Spinal cord (tissue), 9 donors: ENCODE measurements at regions not wholly inside any gene's neighbourhood (a gene's known extent, or its start where the extent isn't known, plus 50 kb on each side); places are given as distances from the start of the nearest gene placed in this dataset.
A peak's percentile ranks its signal among the peaks of the same experiment; 100 is the strongest.

Experiments
- DNase-seq, 6 donors: peaks; one replicate each; pipeline versions ENCODE4 v3.0.0 to v3.0.0-alpha.2; 2013 to 2015; ENCODE audit warnings: low spot score in 6 of 6, low read depth in 4 of 6
- H3K27ac ChIP-seq: one replicate; pipeline ENCODE4 v1.5.1; 2013; ENCODE audit warnings: low read depth, low read length, control low read depth
- H3K27me3 ChIP-seq: one replicate; pipeline ENCODE4 v1.6.1; 2013; ENCODE audit warnings: low read length; ENCODE audit not compliant: control insufficient read depth, insufficient read depth
- H3K36me3 ChIP-seq: one replicate; pipeline ENCODE4 v1.6.1; 2013; ENCODE audit warnings: low read length; ENCODE audit not compliant: control insufficient read depth, insufficient read depth
- H3K4me1 ChIP-seq: one replicate; pipeline ENCODE4 v1.6.1; 2013; ENCODE audit warnings: low read length; ENCODE audit not compliant: control insufficient read depth, insufficient read depth
- H3K4me3 ChIP-seq: one replicate; pipeline ENCODE4 v1.5.1; 2013; ENCODE audit warnings: low read depth, low read length, control low read depth
- H3K9me3 ChIP-seq: one replicate; pipeline ENCODE4 v1.6.1; 2013; ENCODE audit warnings: low read length; ENCODE audit not compliant: control insufficient read depth, insufficient read depth
- WGBS: methylation state at CpG from one replicate; pipeline ENCODE4 v1.1.5; 2013; ENCODE audit warnings: missing lambda C conversion rate; ENCODE audit not compliant: insufficient coverage; 5-methylcytosine and 5-hydroxymethylcytosine counted together
- donor health status: healthy.

- Histone ChIP-seq H3K9me3 (no peaks in the 10 kb centered on the region), H3K4me1 (no peaks in the 10 kb centered on the region), H3K36me3 (no peaks in the 10 kb centered on the region), H3K4me3 (no peak overlapping the region), H3K27me3 (no peaks in the 10 kb centered on the region), H3K27ac (no peak overlapping the region)
- no peak for DNase-seq
- WGBS = 81% methylated on average over 8 of the region's 8 CpGs
These were observed 355.3 kb downstream of the TCERG1L start for GRCh38 chr10:130956251-130956650.

DNA sequence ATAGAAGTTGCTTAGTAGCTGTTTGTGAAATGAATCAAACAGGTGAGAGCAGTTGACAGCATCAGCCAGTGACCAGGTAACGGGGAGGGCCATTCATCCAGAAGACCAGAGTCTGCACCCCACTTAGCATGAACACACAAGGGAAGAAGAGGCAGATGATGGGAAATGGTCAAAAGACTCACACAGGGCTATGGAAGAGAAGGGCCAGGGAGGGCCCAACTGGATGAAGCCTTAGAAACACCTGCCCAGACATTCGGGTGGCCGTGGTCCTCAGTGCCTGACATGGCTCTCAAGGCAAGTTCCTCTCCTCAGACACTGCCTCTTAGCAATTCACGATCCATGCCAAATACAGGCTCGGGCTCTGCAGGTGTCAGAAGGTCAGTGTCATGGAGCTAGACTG is 354.1 kb downstream of the TCERG1L start:
- H3K27me3 ChIP-seq = no peaks in the 10 kb centered on the region
- no peaks in the 10 kb centered on the region for H3K4me1 ChIP-seq
- no peak overlapping the region for H3K4me3 ChIP-seq
- no peaks in the 10 kb centered on the region for H3K36me3 ChIP-seq
- DNase-seq = no peak
- WGBS = 53% methylated on average over 3 of the region's 5 CpGs
- H3K27ac ChIP-seq = no peak overlapping the region
- no peaks in the 10 kb centered on the region for H3K9me3 ChIP-seq

GRCh38 chr10:130958003-130958402 is 353.5 kb downstream of the TCERG1L start:
- peak in 1 of 6 donors; percentile 61 for DNase-seq
- no peaks in the 10 kb centered on the region for H3K4me1 ChIP-seq
- 55% methylated on average over 4 of the region's 6 CpGs for WGBS
- no peaks in the 10 kb centered on the region for H3K27me3 ChIP-seq
- H3K27ac ChIP-seq = no peak overlapping the region
- H3K36me3 ChIP-seq = no peaks in the 10 kb centered on the region
- no peaks in the 10 kb centered on the region for H3K9me3 ChIP-seq
- H3K4me3 ChIP-seq = no peak overlapping the region

GRCh38 chr10:130958981-130959751 is 352.4 kb downstream of the TCERG1L start:
- WGBS = 94% methylated on average over 16 of the region's 16 CpGs
- Histone ChIP-seq H3K27ac (no peak overlapping the region), H3K27me3 (no peaks in the 10 kb centered on the region), H3K36me3 (no peaks in the 10 kb centered on the region), H3K4me3 (no peak overlapping the region), H3K4me1 (no peaks in the 10 kb centered on the region), H3K9me3 (no peaks in the 10 kb centered on the region)
- DNase-seq = no peak

DNA sequence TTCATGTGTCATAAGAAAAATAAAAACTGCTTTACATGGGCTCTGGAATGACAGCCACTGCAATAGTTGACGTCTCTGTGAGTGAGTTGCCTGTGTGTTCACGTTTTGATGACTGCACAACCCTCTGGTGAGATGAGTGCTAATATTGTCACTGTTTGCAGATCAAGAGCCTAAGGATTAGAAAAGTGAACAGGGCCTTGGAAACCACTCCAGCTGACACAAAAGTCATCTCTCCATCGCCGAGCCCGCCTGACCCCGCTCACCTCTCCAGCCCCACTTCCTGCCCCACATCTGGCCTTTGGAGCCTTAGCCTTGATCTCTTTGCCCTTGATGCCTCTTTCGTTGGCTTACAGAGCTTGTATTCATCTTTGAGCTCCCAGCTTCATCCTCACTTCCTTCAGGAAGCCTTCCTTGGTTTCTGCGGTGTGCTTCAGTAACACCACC is 351.7 kb downstream of the TCERG1L start:
- no peak for DNase-seq
- H3K27me3 ChIP-seq = no peaks in the 10 kb centered on the region
- no peaks in the 10 kb centered on the region for H3K36me3 ChIP-seq
- H3K4me3 ChIP-seq = no peak overlapping the region
- no peak overlapping the region for H3K27ac ChIP-seq
- 89% methylated on average over 7 of the region's 8 CpGs for WGBS
- no peaks in the 10 kb centered on the region for H3K9me3 ChIP-seq
- no peaks in the 10 kb centered on the region for H3K4me1 ChIP-seq

- no peak for DNase-seq
- Histone ChIP-seq H3K27ac (no peak overlapping the region), H3K4me1 (no peaks in the 10 kb centered on the region), H3K9me3 (no peaks in the 10 kb centered on the region), H3K27me3 (no peaks in the 10 kb centered on the region), H3K36me3 (no peaks in the 10 kb centered on the region), H3K4me3 (no peak overlapping the region)
- 96% methylated on average over 8 of the region's 8 CpGs for WGBS
These were observed 351.0 kb downstream of the TCERG1L start for GRCh38 chr10:130960531-130960930.

DNA sequence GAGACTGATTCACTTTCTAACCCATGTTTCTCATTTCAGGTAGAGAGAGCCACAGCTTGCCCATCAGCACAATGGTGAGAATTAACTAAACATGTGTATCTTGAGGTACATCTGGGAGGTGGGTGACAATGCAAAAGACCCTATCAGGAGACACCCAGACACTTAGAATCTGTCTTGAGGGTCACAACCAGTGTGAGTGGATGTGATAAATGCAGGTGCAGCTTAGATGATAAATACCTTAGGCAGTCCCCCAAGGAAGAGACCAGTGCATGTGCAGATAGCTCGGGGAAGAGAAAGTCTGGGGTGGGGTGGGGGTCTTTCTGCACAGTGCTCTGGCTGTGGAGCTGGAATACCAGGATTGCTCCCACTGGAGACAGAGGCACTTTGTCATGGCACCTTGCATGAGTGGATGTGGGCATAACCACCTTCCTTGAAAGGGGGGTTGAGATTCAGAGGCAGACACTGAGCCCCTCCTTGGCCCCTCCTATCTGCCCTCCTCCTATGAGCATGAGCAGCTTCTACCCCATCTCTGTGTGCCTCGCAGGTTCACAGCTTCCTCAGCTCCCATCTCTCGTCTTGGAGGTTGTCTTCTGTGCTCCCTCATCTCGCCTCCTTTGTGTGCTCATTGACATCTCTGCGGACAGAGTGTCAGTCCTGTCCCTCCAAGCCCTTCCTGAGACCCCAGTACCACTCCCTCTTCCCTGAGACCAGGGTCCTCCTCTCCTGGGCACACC is 349.8 kb downstream of the TCERG1L start:
- Histone ChIP-seq H3K27ac (no peak overlapping the region), H3K27me3 (no peaks in the 10 kb centered on the region), H3K4me3 (no peak overlapping the region), H3K4me1 (no peaks in the 10 kb centered on the region), H3K9me3 (no peaks in the 10 kb centered on the region), H3K36me3 (no peaks in the 10 kb centered on the region)
- 89% methylated on average over 5 of the region's 5 CpGs for WGBS
- no peak for DNase-seq

- no peaks in the 10 kb centered on the region for H3K36me3 ChIP-seq
- 93% methylated on average over 18 of the region's 19 CpGs for WGBS
- no peaks in the 10 kb centered on the region for H3K4me1 ChIP-seq
These were observed 349.1 kb downstream of the TCERG1L start for GRCh38 chr10:130962240-130963051.

GRCh38 chr10:130963052-130963393 is 348.5 kb downstream of the TCERG1L start:
- H3K4me3 ChIP-seq = no peak overlapping the region
- H3K9me3 ChIP-seq = no peaks in the 10 kb centered on the region
- no peaks in the 10 kb centered on the region for H3K4me1 ChIP-seq
- H3K36me3 ChIP-seq = no peaks in the 10 kb centered on the region
- WGBS = 93% methylated on average over 9 of the region's 9 CpGs
- no peaks in the 10 kb centered on the region for H3K27me3 ChIP-seq
- no peak for DNase-seq
- no peak overlapping the region for H3K27ac ChIP-seq

More at GRCh38 chr10:130962240-130963051, 349.1 kb downstream of the TCERG1L start:
- no peaks in the 10 kb centered on the region for H3K27me3 ChIP-seq
- no peak for DNase-seq
- no peak overlapping the region for H3K27ac ChIP-seq
- no peaks in the 10 kb centered on the region for H3K9me3 ChIP-seq
- H3K4me3 ChIP-seq = no peak overlapping the region
